Naive thymus-derived CD4-positive, alpha-beta T cell (primary cell): ENCODE measurements at regions not wholly inside any gene's neighbourhood (a gene's known extent, or its start where the extent isn't known, plus 50 kb on each side); places are given as distances from the start of the nearest gene placed in this dataset.
"Not testable (repeated sequence)": the region's sequence is repeated elsewhere in the genome, so short reads cannot be mapped to it uniquely, and the experiment has no call there.

Experiments used
- ATAC-seq: fragments of 150-1000 bp; cut with Tn5 transposase; 2 replicates; pipeline ENCODE4 v1.10.0; 2021; ENCODE audit warnings: mild to moderate bottlenecking, moderate library complexity
- CTCF ChIA-PET: fragments of 350-600 bp; sonication (Branson Sonifier 250); formaldehyde crosslinking; loops from one replicate; lab custom pipeline; 2021; ENCODE audit warnings: antibody characterized with exemption; lab: Charles Lee
- POLR2A ChIA-PET: fragments of 350-600 bp; sonication (Branson Sonifier 250); formaldehyde crosslinking; loops from one replicate; lab custom pipeline; 2021; ENCODE audit warnings: antibody characterized with exemption, inconsistent platforms; lab: Charles Lee
- DNase-seq, 9 donors: peaks; one replicate each; pipeline versions ENCODE4 v3.0.0 to v3.0.0-alpha.2; 2020 to 2022; ENCODE audit warnings: mixed read lengths in 1 of 9
- H3K27ac ChIP-seq: one replicate; pipeline ENCODE4 v1.7.0; 2013; ENCODE audit warnings: mild to moderate bottlenecking, low read depth, low read length, moderate library complexity
- H3K27me3 ChIP-seq, 2 donors: one replicate each; pipeline ENCODE4 v1.7.0; 2013; ENCODE audit warnings: low read length in 2 of 2, mild to moderate bottlenecking in 2 of 2, moderate library complexity in 2 of 2; ENCODE audit not compliant: control insufficient read depth in 2 of 2, insufficient read depth in 2 of 2
- H3K36me3 ChIP-seq, 3 experiments: 1 replicate in 2 of 3; 2 replicates in 1 of 3; pipeline ENCODE4 v1.7.0; 2013; ENCODE audit warnings: low read length in 3 of 3, mild to moderate bottlenecking in 3 of 3, moderate library complexity in 1 of 3; ENCODE audit not compliant: insufficient read depth in 3 of 3, control insufficient read depth in 2 of 3
- H3K4me1 ChIP-seq, 2 donors: one replicate each; pipeline ENCODE4 v1.7.0; 2013; ENCODE audit warnings: low read length in 2 of 2, mild to moderate bottlenecking in 2 of 2, moderate library complexity in 1 of 2; ENCODE audit not compliant: control insufficient read depth in 2 of 2, insufficient read depth in 2 of 2
- H3K4me3 ChIP-seq: 2 replicates; pipeline ENCODE4 v1.7.0; 2013; ENCODE audit warnings: mild to moderate bottlenecking, low read length
- H3K9me3 ChIP-seq, 3 experiments: 1 replicate in 2 of 3; 2 replicates in 1 of 3; pipeline ENCODE4 v1.7.0; 2013; ENCODE audit warnings: low read length in 3 of 3; ENCODE audit not compliant: control insufficient read depth in 2 of 3
- H3K27ac Mint-ChIP-seq, 9 donors: one replicate each; pipeline ENCODE4 v1.8.0; 2020 to 2022; ENCODE audit warnings: mixed read lengths in 9 of 9, mild to moderate bottlenecking in 8 of 9, moderate library complexity in 5 of 9, inconsistent platforms in 2 of 9
- H3K27me3 Mint-ChIP-seq, 5 donors: one replicate each; pipeline ENCODE4 v1.8.0; 2021 to 2022; ENCODE audit warnings: mixed read lengths in 5 of 5, mild to moderate bottlenecking in 1 of 5
- H3K36me3 Mint-ChIP-seq, 5 donors: one replicate each; pipeline ENCODE4 v1.8.0; 2020 to 2022; ENCODE audit warnings: mixed read lengths in 5 of 5, mild to moderate bottlenecking in 3 of 5, inconsistent platforms in 1 of 5
- H3K4me1 Mint-ChIP-seq, 7 donors: one replicate each; pipeline ENCODE4 v1.8.0; 2020 to 2022; ENCODE audit warnings: mixed read lengths in 7 of 7, mild to moderate bottlenecking in 3 of 7, inconsistent platforms in 1 of 7
- H3K4me3 Mint-ChIP-seq, 10 donors: one replicate each; pipeline ENCODE4 v1.8.0; 2020 to 2022; ENCODE audit warnings: mild to moderate bottlenecking in 10 of 10, mixed read lengths in 10 of 10, moderate library complexity in 6 of 10, inconsistent platforms in 2 of 10
- H3K9me3 Mint-ChIP-seq, 11 donors: one replicate each; pipeline ENCODE4 v1.8.0; 2020 to 2022; ENCODE audit warnings: mixed read lengths in 11 of 11, mild to moderate bottlenecking in 4 of 11, inconsistent platforms in 1 of 11, moderate library complexity in 1 of 11
- intact Hi-C, 2 donors: fragments of 100-400 bp; cut with micrococcal nuclease; formaldehyde crosslinking; loops; one replicate each; pipeline ENCODE4 v1.15.1; 2023

GRCh38 chr1:219863816-219864215 is 64.5 kb downstream of the SLC30A10 start:
- H3K36me3 Mint-ChIP-seq, DNase-seq, POLR2A ChIA-PET, H3K4me3 Mint-ChIP-seq, CTCF ChIA-PET, H3K4me1 Mint-ChIP-seq, H3K9me3 Mint-ChIP-seq, H3K27me3 ChIP-seq, H3K4me1 ChIP-seq, intact Hi-C loops, ATAC-seq, H3K27ac Mint-ChIP-seq, H3K27ac ChIP-seq, H3K9me3 ChIP-seq, H3K36me3 ChIP-seq, H3K4me3 ChIP-seq: not testable (repeated sequence)
- peaks cover 0 to 31% (median 18%) of the 10 kb centered on the region in 5 donors for H3K27me3 Mint-ChIP-seq

- Histone ChIP-seq H3K36me3 (no peaks in the 10 kb centered on the region), H3K4me1 (no peaks in the 10 kb centered on the region), H3K27ac (no peak overlapping the region), H3K4me3 (no peak overlapping the region), H3K27me3 (no peaks in the 10 kb centered on the region), H3K9me3 (no peaks in the 10 kb centered on the region)
- ATAC-seq = no peak
- peaks cover 0 to 14% (median 4%) of the 10 kb centered on the region in 11 donors for H3K9me3 Mint-ChIP-seq
- CTCF ChIA-PET = no interaction called here
- H3K36me3 Mint-ChIP-seq = no peaks in the 10 kb centered on the region
- intact Hi-C loops = no loop called here
- POLR2A ChIA-PET = no interaction called here
- H3K27ac Mint-ChIP-seq = no peak overlapping the region
- DNase-seq = no peak
- no peaks in the 10 kb centered on the region for H3K4me1 Mint-ChIP-seq
- no peak overlapping the region for H3K4me3 Mint-ChIP-seq
- peaks cover 0 to 31% (median 18%) of the 10 kb centered on the region in 5 donors for H3K27me3 Mint-ChIP-seq
Measured at GRCh38 chr1:219862366-219862765, 66.0 kb downstream of the SLC30A10 start.

DNA sequence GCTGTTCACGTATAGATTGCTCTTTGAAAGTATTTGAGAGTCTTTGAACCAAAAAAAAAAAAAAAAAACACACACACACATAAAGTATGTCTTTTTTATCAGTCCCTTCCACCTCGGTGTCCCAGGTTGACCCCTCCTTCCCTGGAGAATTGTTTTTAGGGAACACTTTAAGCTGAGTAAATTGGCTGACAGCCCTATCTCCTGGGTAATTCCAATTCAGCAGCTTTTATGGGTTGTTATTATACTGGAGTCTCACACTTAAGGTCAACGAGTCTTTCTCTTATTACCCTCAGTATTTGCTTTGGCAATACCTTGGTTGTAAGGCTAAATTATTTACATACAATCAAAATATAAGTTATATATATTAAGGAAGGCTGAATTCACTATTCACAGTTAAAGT is 69.4 kb downstream of the SLC30A10 start:
- H3K4me3 ChIP-seq = no peak overlapping the region
- intact Hi-C loops = no loop called here
- H3K9me3 ChIP-seq = no peaks in the 10 kb centered on the region
- ChIA-PET POLR2A (no interaction called here), CTCF (no interaction called here)
- no peak for ATAC-seq
- Mint-ChIP-seq H3K27me3 (peaks cover 0 to 31% (median 18%) of the 10 kb centered on the region in 5 donors), H3K36me3 (no peaks in the 10 kb centered on the region), H3K4me1 (no peaks in the 10 kb centered on the region), H3K9me3 (peaks cover 4 to 29% (median 8%) of the 10 kb centered on the region in 11 donors), H3K4me3 (no peak overlapping the region), H3K27ac (no peak overlapping the region)
- H3K4me1 ChIP-seq = no peaks in the 10 kb centered on the region
- no peak overlapping the region for H3K27ac ChIP-seq
- no peak for DNase-seq
- no peaks in the 10 kb centered on the region for H3K27me3 ChIP-seq
- no peaks in the 10 kb centered on the region for H3K36me3 ChIP-seq

DNA sequence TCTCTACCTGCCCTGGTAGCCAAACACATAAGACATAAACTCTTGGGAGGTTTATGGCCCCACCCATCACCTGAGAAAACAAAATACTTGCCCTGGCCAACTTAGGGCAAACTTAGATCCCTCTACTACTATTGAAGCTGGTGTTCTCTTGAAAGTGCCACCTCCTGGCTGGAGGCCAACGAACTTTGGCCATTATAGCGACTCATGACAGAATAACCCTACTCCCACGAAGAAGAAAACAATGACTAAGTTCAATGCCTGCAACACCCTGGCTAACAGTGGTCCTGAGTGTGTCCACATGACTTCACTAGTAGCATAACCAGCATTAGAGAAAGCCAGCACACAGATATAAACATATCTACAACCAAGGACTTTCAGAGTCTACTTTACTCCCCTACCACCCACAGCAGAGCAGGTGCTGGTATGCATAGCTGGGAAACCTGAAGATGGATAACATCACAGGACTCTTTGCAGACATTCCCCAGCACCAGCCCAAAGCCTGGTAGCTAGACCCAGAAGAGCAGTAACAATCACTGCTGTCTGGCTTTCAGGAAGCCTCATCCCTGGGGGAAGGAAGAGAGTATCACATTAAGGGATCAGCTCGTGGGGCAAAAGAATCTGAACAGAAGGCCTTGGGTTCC is 81.0 kb downstream of the SLC30A10 start:
- no peak overlapping the region for H3K4me3 Mint-ChIP-seq
- intact Hi-C loops = no loop called here
- ChIA-PET CTCF (no interaction called here), POLR2A (no interaction called here)
- no peaks in the 10 kb centered on the region for H3K36me3 Mint-ChIP-seq
- Histone ChIP-seq H3K36me3 (no peaks in the 10 kb centered on the region), H3K9me3 (no peaks in the 10 kb centered on the region), H3K27me3 (no peaks in the 10 kb centered on the region), H3K27ac (no peak overlapping the region), H3K4me1 (no peaks in the 10 kb centered on the region), H3K4me3 (no peak overlapping the region)
- DNase-seq = no peak
- H3K4me1 Mint-ChIP-seq = no peaks in the 10 kb centered on the region
- H3K27ac Mint-ChIP-seq = no peak overlapping the region
- no peaks in the 10 kb centered on the region for H3K27me3 Mint-ChIP-seq
- ATAC-seq = no peak
- H3K9me3 Mint-ChIP-seq = peaks cover 0 to 36% (median 10%) of the 10 kb centered on the region in 11 donors

- H3K4me1 ChIP-seq, CTCF ChIA-PET, DNase-seq, H3K4me3 ChIP-seq, H3K4me1 Mint-ChIP-seq, H3K9me3 ChIP-seq, H3K9me3 Mint-ChIP-seq, H3K27me3 ChIP-seq, H3K4me3 Mint-ChIP-seq, H3K36me3 Mint-ChIP-seq, H3K27ac ChIP-seq, H3K36me3 ChIP-seq, H3K27ac Mint-ChIP-seq, POLR2A ChIA-PET, ATAC-seq: not testable (repeated sequence)
- intact Hi-C loops = loop anchor here in 1 of 2 donors (5.0 kb wide), 1 partner anchor 893 kb away; no protein-coding TSS in a partner anchor
- peaks cover 0 to 32% (median 11%) of the 10 kb centered on the region in 5 donors for H3K27me3 Mint-ChIP-seq
Measured at GRCh38 chr1:219839595-219839994, 88.8 kb downstream of the SLC30A10 start.

GRCh38 chr1:219837994-219838294 is 90.4 kb downstream of the SLC30A10 start:
- H3K27me3 ChIP-seq = no peaks in the 10 kb centered on the region
- no peaks in the 10 kb centered on the region for H3K9me3 ChIP-seq
- Mint-ChIP-seq H3K4me1 (no peaks in the 10 kb centered on the region), H3K9me3 (peaks cover 0 to 4% (median 0%) of the 10 kb centered on the region in 11 donors), H3K36me3 (no peaks in the 10 kb centered on the region), H3K27ac (no peak overlapping the region), H3K27me3 (peaks cover 0 to 34% (median 11%) of the 10 kb centered on the region in 5 donors), H3K4me3 (no peak overlapping the region)
- no peak for ATAC-seq
- intact Hi-C loops = loop anchor here in 1 of 2 donors (5.0 kb wide), 1 partner anchor 894 kb away; no protein-coding TSS in a partner anchor
- POLR2A ChIA-PET = no interaction called here
- no peaks in the 10 kb centered on the region for H3K4me1 ChIP-seq
- H3K36me3 ChIP-seq = no peaks in the 10 kb centered on the region
- DNase-seq = no peak
- no peak overlapping the region for H3K4me3 ChIP-seq
- CTCF ChIA-PET = interaction anchor here (0.7 kb wide), 1 partner anchor 12 kb away, joined by 3 read pairs; no protein-coding TSS in a partner anchor
- no peak overlapping the region for H3K27ac ChIP-seq
